T47D (cell line): ENCODE measurements at regions not wholly inside any gene's neighbourhood (a gene's known extent, or its start where the extent isn't known, plus 50 kb on each side); places are given as distances from the start of the nearest gene placed in this dataset.

Source experiments
- DNase-seq, 2 experiments: peaks; one replicate each; pipeline versions ENCODE4 v3.0.0 to v3.0.0-alpha.2; 2011 to 2012; ENCODE audit warnings: low read depth in 1 of 2, low spot score in 1 of 2
- JUND ChIP-seq: IDR thresholded peaks from 2 replicates; pipeline ENCODE4 v1.6.1; 2012; ENCODE audit warnings: low read depth
- in situ Hi-C: cut with HindIII; loops from 2 replicates; pipeline ENCODE4 v1.10.0; 2016; ENCODE audit warnings: low sequenced_read_pairs, low pct_unique_long_range_greater_than_20kb

DNA sequence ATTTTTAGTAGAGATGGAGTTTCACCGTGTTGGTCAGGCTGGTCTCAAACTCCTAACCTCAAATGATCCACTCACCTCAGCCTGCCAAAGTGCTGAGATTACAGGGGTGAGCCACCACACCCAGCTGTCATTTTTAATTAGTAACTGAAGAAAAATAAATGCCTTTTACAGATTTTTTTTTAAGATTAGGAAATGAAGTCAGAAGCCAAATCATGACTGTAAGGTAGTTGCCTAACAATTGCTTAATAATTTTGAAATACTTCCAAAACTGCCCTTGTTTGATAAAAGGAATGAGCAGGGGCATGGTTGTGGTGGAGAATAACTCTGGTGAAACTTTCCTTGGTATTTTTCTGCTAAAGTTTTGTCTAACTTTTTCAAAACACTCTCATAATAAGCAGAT is 98.9 kb upstream of the SLC5A12 start:
- DNase-seq: no peak
- TF ChIP-seq JUND: no peak
- in situ Hi-C loops: no loop called here

DNA sequence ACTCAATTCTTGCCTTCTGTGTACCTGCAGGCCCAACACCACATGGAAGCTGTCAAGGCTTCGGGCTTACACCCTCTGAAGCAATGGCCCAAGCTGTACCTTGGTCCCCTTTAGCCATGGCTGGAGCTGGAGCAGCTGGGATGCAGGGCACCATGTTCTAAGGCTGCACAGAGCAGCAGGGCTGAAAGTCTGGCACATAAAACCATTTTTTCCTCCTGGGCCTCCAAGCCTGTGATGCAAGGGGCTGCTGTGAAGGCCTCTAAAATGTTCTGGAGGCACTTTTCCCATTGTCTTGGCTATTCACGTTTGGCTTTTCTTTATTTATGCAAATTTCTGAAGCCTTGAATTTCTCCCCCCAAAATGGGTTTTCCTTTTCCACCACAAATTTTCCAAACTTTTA is 102.1 kb upstream of the SLC5A12 start:
- TF ChIP-seq JUND: no peak
- DNase-seq: no peak
- in situ Hi-C loops: no loop called here

DNA sequence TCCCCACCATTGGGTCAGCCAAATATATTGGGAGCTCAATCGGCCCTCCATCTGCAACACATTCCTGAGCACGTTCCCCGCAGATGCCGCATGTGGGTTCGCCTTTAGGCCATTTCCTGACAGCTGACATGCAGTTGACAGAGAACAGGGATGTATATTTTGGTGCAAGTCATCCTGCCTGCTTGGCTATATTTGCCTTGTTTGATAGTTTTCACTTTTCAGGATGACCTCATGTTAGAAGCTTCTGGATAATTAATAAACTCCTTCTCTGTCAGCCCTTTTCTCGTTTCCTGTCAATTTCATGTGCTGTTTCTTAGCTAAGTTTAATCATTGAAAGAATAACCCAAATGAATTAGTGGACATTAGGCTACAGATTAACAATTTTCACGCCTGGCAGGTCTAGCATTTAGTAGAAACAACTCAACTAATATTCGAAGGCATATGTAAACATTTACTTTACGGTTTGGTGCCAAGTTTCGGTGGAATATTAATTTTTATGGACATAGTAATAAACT is 105.8 kb upstream of the SLC5A12 start:
- TF ChIP-seq JUND: no peak
- DNase-seq: peak in 1 of 2 experiments; percentile 41
- in situ Hi-C loops: no loop called here

DNA sequence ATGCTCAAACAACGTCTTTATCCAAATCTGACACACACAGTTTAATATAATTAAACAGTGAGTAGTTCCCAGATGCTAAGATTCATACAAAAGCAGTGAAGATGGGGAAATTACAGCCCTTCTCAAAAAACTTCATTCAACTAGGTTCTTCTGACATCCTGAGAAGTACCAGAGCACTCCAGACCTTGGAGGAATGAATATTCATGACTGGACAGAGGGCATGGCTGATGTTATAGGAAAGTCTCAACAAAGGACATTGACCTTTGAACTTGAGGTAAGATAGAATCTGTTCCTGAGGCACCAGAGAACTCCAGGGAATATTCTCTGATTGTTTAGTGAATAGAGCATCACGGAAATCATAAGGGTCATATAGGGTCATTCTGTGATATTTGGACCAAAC is 106.4 kb upstream of the SLC5A12 start:
- DNase-seq: no peak
- in situ Hi-C loops: no loop called here
- no peak for TF ChIP-seq JUND

DNA sequence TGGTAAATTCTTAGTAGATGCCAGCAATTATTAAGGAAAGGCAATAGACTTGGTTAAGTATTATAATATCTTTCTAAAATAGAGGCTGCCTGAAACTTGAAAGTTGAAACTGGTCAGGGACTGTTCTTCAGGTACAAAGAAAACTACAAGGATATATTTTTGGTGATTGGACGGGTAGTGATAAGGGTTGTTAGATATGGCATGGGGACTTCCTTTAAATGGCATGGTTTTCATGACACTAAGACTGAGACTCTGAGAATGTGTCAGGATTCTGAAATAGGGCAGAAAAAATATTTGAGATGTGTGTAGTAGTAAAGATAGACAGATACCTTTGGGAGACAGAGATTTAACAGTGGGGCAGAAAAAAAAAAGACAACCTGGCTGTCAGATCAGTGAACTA is 108.4 kb upstream of the SLC5A12 start:
- TF ChIP-seq JUND: no peak
- DNase-seq: no peak
- in situ Hi-C loops: no loop called here

DNA sequence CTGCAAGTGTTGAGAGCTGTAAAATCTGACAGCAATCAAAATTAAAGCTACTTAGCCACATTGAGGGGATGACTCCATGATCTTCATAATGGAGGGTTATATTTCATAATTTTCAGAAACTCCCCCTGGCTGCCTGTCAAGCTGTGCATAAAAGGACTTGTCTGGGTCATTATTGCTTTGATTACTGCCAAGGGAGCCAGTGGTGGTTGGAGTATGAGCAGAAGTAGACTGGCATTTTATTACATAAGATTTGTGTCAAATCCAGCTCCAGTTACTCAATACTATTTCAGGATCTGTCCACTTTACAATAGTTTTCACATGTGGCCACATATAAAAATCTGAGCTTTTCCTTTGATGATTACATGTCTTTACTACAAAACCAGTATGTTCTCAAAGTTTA is 108.9 kb upstream of the SLC5A12 start:
- DNase-seq: no peak
- no peak for TF ChIP-seq JUND
- in situ Hi-C loops: no loop called here

DNA sequence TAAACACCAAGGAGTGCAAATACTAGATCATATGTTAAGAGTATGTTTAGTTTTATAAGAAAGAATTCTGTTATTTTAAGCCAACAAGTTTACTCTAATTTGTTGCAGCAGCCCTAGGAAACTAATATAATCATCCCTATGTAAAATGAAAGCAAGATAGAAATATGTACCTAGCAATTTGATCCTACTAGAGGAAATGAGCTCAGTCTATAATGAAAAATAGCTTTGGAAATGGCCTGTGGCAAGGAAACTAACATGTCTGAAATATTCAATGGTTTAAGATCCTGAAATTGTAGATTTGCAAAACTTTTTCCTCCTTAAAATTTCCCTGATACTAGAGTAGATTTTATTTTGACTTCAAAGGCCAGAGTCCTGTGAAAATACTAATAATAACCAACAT is 112.7 kb upstream of the SLC5A12 start:
- TF ChIP-seq JUND: no peak
- in situ Hi-C loops: no loop called here
- no peak for DNase-seq

DNA sequence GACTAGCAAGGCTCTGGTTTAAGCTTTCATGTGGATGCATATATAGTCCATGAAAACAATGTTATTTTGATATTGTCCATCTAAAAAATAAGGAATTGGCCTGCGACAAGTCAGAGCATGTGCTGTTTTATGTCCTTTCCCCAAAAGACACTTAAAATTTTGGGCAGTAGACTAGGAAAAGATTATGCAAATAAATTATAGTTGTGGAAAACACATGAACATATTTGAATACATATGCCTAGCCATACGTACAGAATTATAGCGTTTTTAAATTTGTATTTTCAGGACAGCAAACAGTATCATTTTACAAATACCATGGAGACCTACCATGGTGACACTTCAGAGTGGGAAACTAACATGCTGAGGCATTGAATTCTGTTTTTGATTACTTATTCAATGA is 113.8 kb upstream of the SLC5A12 start:
- no peak for TF ChIP-seq JUND

DNA sequence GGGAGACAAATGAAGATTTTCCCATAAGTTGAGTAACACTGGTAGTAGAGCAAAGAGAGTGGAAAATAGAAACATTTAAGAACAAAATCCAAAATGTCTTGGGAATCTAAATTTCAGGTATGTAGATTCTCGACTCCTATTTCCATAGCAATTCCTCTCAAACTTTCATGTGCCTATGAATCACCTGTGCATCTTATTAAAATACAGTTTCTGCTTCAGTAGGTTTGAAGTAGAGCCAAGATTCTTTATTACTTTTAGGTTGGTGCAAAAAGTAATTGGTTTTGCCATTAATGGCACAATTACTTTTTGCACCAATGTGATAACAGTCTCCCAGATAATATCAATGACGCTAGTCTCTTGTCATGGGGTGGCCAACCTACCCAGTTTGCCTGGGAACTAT is 115.3 kb upstream of the SLC5A12 start:
- TF ChIP-seq JUND: no peak
- in situ Hi-C loops: no loop called here
- no peak for DNase-seq

More for the DNA sequence above, 113.8 kb upstream of the SLC5A12 start:
- in situ Hi-C loops: no loop called here
- DNase-seq: no peak

DNA sequence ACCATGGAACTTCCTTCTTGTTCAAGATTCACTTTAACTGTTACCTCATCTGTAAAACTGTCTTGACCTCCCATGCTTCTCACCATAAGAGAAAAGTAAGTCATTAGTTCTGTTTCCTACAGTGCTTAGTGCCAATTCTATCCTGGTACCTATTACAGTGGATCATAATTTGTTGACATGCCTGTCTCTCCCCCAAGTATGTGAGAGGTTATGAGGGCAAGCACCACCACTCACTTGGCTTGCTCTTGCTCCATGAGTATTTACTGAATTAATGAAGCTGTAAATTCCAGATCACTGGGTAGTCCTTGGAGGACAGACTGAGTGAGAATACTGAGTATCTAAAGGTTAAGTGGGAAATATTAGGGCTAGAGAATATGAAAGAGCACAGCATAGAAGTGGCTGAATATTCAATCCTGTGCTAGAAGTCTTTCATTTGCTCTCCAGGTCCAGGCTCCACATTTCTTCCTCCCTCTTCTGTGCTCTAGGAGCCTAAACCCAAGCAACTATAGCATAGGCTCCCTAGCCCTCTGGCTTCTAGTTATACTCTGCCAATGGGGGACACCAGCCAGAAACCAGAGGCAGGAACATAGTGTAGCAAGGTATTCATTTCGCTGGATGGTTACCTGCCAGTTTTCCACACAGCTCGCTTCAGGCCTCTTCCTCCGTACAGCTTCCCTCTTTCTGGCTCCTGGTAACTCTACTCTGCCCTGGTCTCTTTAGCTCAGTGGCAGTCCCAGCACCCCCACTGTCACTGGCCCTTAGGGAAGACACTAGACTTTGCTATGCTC is 118.2 kb upstream of the SLC5A12 start:
- in situ Hi-C loops: no loop called here
- no peak for TF ChIP-seq JUND
- DNase-seq: no peak

DNA sequence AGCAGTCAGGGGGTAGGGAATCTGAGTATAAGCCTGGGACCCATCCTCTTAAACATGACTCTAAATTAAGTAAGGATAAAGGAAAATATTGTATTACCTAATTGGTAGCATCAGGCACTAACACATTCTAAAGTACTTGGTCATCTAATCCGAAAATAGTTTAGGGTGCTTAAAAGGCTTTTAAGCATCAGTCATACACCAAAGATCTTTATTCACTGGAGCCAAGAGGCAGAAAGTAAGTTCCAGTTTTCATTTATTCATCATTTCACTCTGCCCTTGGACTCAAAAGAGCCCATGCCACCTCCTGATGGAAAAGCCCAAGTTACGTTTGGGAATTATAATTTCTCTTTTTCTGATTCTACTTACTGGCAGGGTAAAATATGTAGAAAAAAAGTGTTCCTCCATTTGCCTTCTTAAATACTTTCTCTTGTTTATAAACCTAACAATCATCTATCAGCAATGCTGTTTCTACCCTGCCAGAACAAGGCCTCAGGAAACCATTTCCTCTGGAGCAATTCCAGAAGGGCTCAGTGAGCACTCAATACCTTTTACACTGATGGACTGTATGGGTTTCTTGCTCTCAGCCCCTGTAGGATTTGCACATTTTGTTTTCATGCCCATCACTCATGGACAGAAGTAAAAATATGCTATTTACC is 120.1 kb upstream of the SLC5A12 start:
- in situ Hi-C loops: no loop called here
- DNase-seq: no peak
- no peak for TF ChIP-seq JUND

DNA sequence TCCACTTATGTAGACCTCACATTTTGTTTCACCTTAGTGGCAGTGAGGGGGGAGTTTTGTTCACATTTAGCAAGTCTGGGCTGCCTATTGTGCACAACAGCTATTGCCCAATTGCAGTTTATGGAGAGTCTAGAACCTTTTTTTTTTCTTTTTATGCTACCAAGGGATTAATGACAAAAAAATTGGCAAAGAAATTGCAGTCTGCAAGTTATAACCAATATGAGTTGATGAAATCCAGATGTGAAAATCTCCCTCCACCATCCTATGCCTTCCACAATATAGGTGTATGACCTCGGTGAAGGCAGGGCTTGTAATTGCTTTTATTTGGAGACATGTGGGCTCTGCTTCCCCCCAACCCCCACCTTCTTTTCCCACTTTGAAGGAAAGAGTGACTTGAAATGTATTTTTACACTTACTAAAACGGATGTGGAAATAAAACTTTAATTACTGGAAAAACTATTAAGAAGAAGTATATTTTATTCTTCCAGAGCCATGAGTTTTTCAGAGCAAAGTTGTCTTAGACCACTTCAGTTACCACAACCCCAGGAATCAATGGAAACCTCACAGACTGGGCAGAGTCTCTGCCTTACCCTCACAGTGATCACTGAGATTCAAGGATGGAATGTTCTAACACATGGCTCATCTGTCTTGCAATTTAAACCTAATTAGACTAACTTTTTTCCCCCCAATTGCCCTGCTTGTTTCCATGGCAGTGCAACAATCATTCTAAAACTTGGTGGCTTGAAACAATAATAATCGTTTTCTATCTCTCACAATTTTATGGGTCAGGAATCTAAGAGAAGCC is 120.8 kb upstream of the SLC5A12 start:
- no peak for DNase-seq
- in situ Hi-C loops: no loop called here
- no peak for TF ChIP-seq JUND

DNA sequence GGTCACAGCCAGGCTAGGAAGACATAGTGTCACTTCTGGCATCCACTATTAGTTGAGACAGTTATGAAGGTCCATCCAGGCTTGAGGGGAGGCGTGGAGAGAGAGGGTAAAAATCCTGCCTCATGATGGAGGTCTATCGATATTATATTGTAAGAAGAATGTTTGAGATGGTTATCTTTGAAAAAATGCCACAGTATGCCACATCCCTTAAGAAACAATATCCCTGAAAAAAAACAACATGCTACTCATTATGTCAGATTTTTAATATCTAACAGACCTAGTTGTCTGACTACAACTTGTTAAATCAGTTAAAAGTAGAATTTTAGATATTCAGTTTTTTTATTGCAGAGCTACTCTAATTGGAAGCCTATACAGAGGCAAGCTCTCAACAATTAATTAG is 121.7 kb upstream of the SLC5A12 start:
- TF ChIP-seq JUND: no peak
- no peak for DNase-seq
- in situ Hi-C loops: no loop called here
